GM23338 (cell line): ENCODE measurements at regions not wholly inside any gene's neighbourhood (a gene's known extent, or its start where the extent isn't known, plus 50 kb on each side); places are given as distances from the start of the nearest gene placed in this dataset.

Experiments used
- ATAC-seq: fragments of 200-7000 bp; cut with Tn5 transposase; 3 replicates; pipeline ENCODE4 v1.9.1; 2020
- DNase-seq: peaks from one replicate; pipeline ENCODE4 v3.0.0-alpha.2; 2015; ENCODE audit warnings: low spot score
- H2AFZ ChIP-seq: fragments of 200-600 bp; sonication (generic); 2 replicates; pipeline ENCODE4 v1.8.0; 2016; ENCODE audit warnings: antibody characterized with exemption, mild to moderate bottlenecking, moderate library complexity
- H3F3A ChIP-seq: fragments of 200-600 bp; sonication (generic); replicated peaks from 2 replicates; pipeline ENCODE4 v1.8.0; 2017; ENCODE audit warnings: antibody characterized with exemption, mixed run types, low read depth
- H3K27ac ChIP-seq: fragments of 200-600 bp; sonication (generic); 2 replicates; pipeline ENCODE4 v1.6.1; 2016; ENCODE audit warnings: low read depth
- H3K27me3 ChIP-seq: fragments of 200-600 bp; sonication (generic); 2 replicates; pipeline ENCODE4 v1.8.0; 2016; ENCODE audit warnings: mild to moderate bottlenecking, mixed run types, moderate library complexity; ENCODE audit not compliant: insufficient read depth
- H3K36me3 ChIP-seq: fragments of 200-600 bp; sonication (generic); 2 replicates; pipeline ENCODE4 v1.8.0; 2016; ENCODE audit warnings: mild to moderate bottlenecking; ENCODE audit not compliant: insufficient read depth
- H3K4me1 ChIP-seq: fragments of 200-600 bp; sonication (generic); 2 replicates; pipeline ENCODE4 v1.8.0; 2016; ENCODE audit warnings: mild to moderate bottlenecking, moderate library complexity; ENCODE audit not compliant: insufficient read depth
- H3K4me2 ChIP-seq: fragments of 200-600 bp; sonication (generic); 2 replicates; pipeline ENCODE4 v1.7.1; 2017; ENCODE audit warnings: mixed run types
- H3K4me3 ChIP-seq: fragments of 200-600 bp; sonication (generic); 2 replicates; pipeline ENCODE4 v1.6.1; 2016; ENCODE audit warnings: mixed run types
- H3K79me2 ChIP-seq: fragments of 200-600 bp; sonication (generic); replicated peaks from 2 replicates; pipeline ENCODE4 v1.8.0; 2017; ENCODE audit warnings: mild to moderate bottlenecking; ENCODE audit not compliant: insufficient read depth
- H3K9me2 ChIP-seq: fragments of 200-600 bp; sonication (generic); 2 replicates; pipeline ENCODE4 v1.8.0; 2017; ENCODE audit not compliant: insufficient read depth
- H4K20me1 ChIP-seq: fragments of 200-600 bp; sonication (generic); replicated peaks from 2 replicates; pipeline ENCODE4 v1.8.0; 2017; ENCODE audit warnings: mild to moderate bottlenecking; ENCODE audit not compliant: insufficient read depth
- H3K27ac Mint-ChIP-seq: 2 replicates; pipeline ENCODE4 v1.8.0; 2020; ENCODE audit warnings: inconsistent platforms, mild to moderate bottlenecking, moderate library complexity, mixed read lengths
- H3K27me3 Mint-ChIP-seq: 3 replicates; pipeline ENCODE4 v1.8.0; 2022; ENCODE audit warnings: low read depth, mild to moderate bottlenecking, moderate library complexity, mixed read lengths, inconsistent platforms; ENCODE audit not compliant: insufficient read depth, poor library complexity
- H3K36me3 Mint-ChIP-seq: 3 replicates; pipeline ENCODE4 v1.8.0; 2021; ENCODE audit warnings: low read depth, mild to moderate bottlenecking, inconsistent platforms, moderate library complexity, mixed read lengths
- H3K4me1 Mint-ChIP-seq: 3 replicates; pipeline ENCODE4 v1.8.0; 2020; ENCODE audit warnings: mild to moderate bottlenecking, inconsistent platforms, mixed read lengths
- H3K4me3 Mint-ChIP-seq: 3 replicates; pipeline ENCODE4 v1.8.0; 2021; ENCODE audit warnings: moderate library complexity, mild to moderate bottlenecking, inconsistent platforms, mixed read lengths
- H3K9me3 Mint-ChIP-seq: 3 replicates; pipeline ENCODE4 v1.8.0; 2020; ENCODE audit warnings: moderate library complexity, mild to moderate bottlenecking, inconsistent platforms, mixed read lengths
- CREB1 ChIP-seq: fragments of 250-450 bp; sonication (Bioruptor Pico); IDR thresholded peaks from 2 replicates; pipeline ENCODE4 v1.5.0; 2020; ENCODE audit warnings: low read depth, mild to moderate bottlenecking, moderate library complexity
- EZH2 ChIP-seq: fragments of 200-600 bp; sonication (generic); IDR thresholded peaks from one replicate; pipeline ENCODE4 v1.8.0; 2017; ENCODE audit warnings: antibody characterized with exemption, mild to moderate bottlenecking, low read depth; ENCODE audit not compliant: unreplicated experiment
- JUNB ChIP-seq: IDR thresholded peaks from one replicate; pipeline ENCODE4 v1.6.1; 2016; ENCODE audit warnings: antibody characterized with exemption; ENCODE audit not compliant: unreplicated experiment
- NANOG ChIP-seq: IDR thresholded peaks from 2 replicates; pipeline ENCODE4 v1.6.1; 2016; ENCODE audit warnings: antibody characterized with exemption, borderline replicate concordance
- POLR2AphosphoS5 ChIP-seq: IDR thresholded peaks from 2 replicates; pipeline ENCODE4 v1.6.1; 2016; ENCODE audit warnings: antibody characterized with exemption, low read depth
- STAT1 ChIP-seq: IDR thresholded peaks from one replicate; pipeline ENCODE4 v1.6.1; 2016; ENCODE audit warnings: antibody characterized with exemption; ENCODE audit not compliant: unreplicated experiment
- ZNF331 ChIP-seq: fragments of 250-450 bp; sonication (Bioruptor Pico); IDR thresholded peaks from 2 replicates; pipeline ENCODE4 v1.5.0; 2020; ENCODE audit warnings: low read depth, mild to moderate bottlenecking, moderate library complexity
- TF ChIP-seq, protein P1 (sequence below): IDR thresholded peaks from 2 replicates; pipeline ENCODE4 v1.6.1; 2016; ENCODE audit warnings: antibody characterized with exemption
- TF ChIP-seq, protein P2 (sequence below): IDR thresholded peaks from one replicate; pipeline ENCODE4 v1.6.1; 2018; ENCODE audit warnings: antibody characterized with exemption; ENCODE audit not compliant: unreplicated experiment
- TF ChIP-seq, protein P3 (sequence below), 2 experiments: fragments of 200-600 bp in 1 of 2; sonication (generic) in 1 of 2; conservative IDR thresholded peaks; 2 replicates each; pipeline versions ENCODE4 v1.5.1 to v1.6.1; 2016 to 2017; ENCODE audit warnings: antibody characterized with exemption in 2 of 2, low read depth in 2 of 2, mild to moderate bottlenecking in 2 of 2, moderate library complexity in 1 of 2
- TF ChIP-seq, protein P4 (sequence below): fragments of 250-450 bp; sonication (Bioruptor Pico); IDR thresholded peaks from 2 replicates; pipeline ENCODE4 v1.5.0; 2020; ENCODE audit warnings: mild to moderate bottlenecking, moderate library complexity

DNA sequence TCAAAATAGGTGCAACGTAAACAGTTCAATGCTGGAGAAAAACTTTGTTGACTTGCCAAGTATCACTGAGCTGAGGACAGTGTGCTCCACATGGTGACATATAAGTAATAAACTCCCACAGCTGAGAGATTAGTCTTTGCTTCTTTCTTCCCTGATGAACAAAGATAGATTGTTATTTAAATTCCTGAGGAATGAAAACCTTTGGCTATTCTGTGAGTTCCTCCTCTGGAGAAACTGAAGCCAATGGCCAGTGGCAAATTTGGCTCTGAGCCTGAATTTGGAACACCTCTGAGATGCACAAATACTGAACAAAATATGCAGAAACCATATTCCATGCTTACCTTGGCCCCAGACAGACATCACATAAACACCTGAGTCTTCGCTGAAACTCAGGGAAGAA lies 63.3 kb downstream of the RPL22L1 start (continued):
- TF ChIP-seq JUNB = no peak
- TF ChIP-seq, protein P1, sequence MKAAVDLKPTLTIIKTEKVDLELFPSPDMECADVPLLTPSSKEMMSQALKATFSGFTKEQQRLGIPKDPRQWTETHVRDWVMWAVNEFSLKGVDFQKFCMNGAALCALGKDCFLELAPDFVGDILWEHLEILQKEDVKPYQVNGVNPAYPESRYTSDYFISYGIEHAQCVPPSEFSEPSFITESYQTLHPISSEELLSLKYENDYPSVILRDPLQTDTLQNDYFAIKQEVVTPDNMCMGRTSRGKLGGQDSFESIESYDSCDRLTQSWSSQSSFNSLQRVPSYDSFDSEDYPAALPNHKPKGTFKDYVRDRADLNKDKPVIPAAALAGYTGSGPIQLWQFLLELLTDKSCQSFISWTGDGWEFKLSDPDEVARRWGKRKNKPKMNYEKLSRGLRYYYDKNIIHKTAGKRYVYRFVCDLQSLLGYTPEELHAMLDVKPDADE = no peak
- no peak for TF ChIP-seq CREB1 (CRISPR knock-in tag)
- no peak for TF ChIP-seq EZH2
- no peak for TF ChIP-seq POLR2AphosphoS5
- no peak for TF ChIP-seq STAT1

DNA sequence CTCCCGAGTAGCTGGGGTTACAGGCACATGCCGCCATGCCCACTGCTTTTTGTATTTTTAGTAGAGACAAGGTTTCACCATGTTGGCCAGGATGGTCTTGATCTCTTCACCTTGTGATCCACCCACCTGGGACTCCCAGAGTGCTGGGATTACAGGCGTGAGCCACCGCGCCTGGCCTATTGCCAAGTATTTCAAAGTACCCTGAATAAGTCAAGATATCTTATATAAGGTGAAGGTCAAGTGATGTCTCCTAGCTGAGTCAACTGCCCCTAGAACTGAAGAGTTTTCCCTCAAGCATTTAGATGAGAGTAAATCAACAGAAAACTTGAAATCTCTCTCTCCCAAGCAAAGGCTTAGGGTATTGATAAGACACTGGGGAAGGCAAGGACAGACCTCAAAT lies 63.9 kb downstream of the RPL22L1 start:
- no peak overlapping the region for H3K27ac Mint-ChIP-seq
- Histone ChIP-seq H3K79me2 (no peaks in the 10 kb centered on the region), H3K4me1 (peaks cover 14% of the 10 kb centered on the region; the same call in 1 of the 2 replicates), H3K4me2 (no peak overlapping the region), H4K20me1 (no peaks in the 10 kb centered on the region), H3K27me3 (no peaks in the 10 kb centered on the region), H2AFZ (no peak overlapping the region), H3K36me3 (no peaks in the 10 kb centered on the region), H3K9me2 (no peaks in the 10 kb centered on the region; the same call in 1 of the 2 replicates), H3F3A (no peaks in the 10 kb centered on the region), H3K27ac (no peak overlapping the region), H3K4me3 (no peak overlapping the region)
- H3K4me3 Mint-ChIP-seq = no peak overlapping the region
- ATAC-seq (no peak), DNase-seq (no peak)
- no peaks in the 10 kb centered on the region; the same call in 2 of the 3 replicates for H3K36me3 Mint-ChIP-seq
- no peak for TF ChIP-seq CREB1 (CRISPR knock-in tag)
- TF ChIP-seq, protein P2, sequence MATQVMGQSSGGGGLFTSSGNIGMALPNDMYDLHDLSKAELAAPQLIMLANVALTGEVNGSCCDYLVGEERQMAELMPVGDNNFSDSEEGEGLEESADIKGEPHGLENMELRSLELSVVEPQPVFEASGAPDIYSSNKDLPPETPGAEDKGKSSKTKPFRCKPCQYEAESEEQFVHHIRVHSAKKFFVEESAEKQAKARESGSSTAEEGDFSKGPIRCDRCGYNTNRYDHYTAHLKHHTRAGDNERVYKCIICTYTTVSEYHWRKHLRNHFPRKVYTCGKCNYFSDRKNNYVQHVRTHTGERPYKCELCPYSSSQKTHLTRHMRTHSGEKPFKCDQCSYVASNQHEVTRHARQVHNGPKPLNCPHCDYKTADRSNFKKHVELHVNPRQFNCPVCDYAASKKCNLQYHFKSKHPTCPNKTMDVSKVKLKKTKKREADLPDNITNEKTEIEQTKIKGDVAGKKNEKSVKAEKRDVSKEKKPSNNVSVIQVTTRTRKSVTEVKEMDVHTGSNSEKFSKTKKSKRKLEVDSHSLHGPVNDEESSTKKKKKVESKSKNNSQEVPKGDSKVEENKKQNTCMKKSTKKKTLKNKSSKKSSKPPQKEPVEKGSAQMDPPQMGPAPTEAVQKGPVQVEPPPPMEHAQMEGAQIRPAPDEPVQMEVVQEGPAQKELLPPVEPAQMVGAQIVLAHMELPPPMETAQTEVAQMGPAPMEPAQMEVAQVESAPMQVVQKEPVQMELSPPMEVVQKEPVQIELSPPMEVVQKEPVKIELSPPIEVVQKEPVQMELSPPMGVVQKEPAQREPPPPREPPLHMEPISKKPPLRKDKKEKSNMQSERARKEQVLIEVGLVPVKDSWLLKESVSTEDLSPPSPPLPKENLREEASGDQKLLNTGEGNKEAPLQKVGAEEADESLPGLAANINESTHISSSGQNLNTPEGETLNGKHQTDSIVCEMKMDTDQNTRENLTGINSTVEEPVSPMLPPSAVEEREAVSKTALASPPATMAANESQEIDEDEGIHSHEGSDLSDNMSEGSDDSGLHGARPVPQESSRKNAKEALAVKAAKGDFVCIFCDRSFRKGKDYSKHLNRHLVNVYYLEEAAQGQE = no peak
- TF ChIP-seq, protein P3, sequence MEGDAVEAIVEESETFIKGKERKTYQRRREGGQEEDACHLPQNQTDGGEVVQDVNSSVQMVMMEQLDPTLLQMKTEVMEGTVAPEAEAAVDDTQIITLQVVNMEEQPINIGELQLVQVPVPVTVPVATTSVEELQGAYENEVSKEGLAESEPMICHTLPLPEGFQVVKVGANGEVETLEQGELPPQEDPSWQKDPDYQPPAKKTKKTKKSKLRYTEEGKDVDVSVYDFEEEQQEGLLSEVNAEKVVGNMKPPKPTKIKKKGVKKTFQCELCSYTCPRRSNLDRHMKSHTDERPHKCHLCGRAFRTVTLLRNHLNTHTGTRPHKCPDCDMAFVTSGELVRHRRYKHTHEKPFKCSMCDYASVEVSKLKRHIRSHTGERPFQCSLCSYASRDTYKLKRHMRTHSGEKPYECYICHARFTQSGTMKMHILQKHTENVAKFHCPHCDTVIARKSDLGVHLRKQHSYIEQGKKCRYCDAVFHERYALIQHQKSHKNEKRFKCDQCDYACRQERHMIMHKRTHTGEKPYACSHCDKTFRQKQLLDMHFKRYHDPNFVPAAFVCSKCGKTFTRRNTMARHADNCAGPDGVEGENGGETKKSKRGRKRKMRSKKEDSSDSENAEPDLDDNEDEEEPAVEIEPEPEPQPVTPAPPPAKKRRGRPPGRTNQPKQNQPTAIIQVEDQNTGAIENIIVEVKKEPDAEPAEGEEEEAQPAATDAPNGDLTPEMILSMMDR (conservative IDR thresholded peaks at IDR 0.05; ENCODE audit: low read depth in 2 of 2) = no peak
- no peak for TF ChIP-seq NANOG
- no peak for TF ChIP-seq STAT1
- TF ChIP-seq ZNF331 (CRISPR knock-in tag) = no peak
- TF ChIP-seq, protein P4, sequence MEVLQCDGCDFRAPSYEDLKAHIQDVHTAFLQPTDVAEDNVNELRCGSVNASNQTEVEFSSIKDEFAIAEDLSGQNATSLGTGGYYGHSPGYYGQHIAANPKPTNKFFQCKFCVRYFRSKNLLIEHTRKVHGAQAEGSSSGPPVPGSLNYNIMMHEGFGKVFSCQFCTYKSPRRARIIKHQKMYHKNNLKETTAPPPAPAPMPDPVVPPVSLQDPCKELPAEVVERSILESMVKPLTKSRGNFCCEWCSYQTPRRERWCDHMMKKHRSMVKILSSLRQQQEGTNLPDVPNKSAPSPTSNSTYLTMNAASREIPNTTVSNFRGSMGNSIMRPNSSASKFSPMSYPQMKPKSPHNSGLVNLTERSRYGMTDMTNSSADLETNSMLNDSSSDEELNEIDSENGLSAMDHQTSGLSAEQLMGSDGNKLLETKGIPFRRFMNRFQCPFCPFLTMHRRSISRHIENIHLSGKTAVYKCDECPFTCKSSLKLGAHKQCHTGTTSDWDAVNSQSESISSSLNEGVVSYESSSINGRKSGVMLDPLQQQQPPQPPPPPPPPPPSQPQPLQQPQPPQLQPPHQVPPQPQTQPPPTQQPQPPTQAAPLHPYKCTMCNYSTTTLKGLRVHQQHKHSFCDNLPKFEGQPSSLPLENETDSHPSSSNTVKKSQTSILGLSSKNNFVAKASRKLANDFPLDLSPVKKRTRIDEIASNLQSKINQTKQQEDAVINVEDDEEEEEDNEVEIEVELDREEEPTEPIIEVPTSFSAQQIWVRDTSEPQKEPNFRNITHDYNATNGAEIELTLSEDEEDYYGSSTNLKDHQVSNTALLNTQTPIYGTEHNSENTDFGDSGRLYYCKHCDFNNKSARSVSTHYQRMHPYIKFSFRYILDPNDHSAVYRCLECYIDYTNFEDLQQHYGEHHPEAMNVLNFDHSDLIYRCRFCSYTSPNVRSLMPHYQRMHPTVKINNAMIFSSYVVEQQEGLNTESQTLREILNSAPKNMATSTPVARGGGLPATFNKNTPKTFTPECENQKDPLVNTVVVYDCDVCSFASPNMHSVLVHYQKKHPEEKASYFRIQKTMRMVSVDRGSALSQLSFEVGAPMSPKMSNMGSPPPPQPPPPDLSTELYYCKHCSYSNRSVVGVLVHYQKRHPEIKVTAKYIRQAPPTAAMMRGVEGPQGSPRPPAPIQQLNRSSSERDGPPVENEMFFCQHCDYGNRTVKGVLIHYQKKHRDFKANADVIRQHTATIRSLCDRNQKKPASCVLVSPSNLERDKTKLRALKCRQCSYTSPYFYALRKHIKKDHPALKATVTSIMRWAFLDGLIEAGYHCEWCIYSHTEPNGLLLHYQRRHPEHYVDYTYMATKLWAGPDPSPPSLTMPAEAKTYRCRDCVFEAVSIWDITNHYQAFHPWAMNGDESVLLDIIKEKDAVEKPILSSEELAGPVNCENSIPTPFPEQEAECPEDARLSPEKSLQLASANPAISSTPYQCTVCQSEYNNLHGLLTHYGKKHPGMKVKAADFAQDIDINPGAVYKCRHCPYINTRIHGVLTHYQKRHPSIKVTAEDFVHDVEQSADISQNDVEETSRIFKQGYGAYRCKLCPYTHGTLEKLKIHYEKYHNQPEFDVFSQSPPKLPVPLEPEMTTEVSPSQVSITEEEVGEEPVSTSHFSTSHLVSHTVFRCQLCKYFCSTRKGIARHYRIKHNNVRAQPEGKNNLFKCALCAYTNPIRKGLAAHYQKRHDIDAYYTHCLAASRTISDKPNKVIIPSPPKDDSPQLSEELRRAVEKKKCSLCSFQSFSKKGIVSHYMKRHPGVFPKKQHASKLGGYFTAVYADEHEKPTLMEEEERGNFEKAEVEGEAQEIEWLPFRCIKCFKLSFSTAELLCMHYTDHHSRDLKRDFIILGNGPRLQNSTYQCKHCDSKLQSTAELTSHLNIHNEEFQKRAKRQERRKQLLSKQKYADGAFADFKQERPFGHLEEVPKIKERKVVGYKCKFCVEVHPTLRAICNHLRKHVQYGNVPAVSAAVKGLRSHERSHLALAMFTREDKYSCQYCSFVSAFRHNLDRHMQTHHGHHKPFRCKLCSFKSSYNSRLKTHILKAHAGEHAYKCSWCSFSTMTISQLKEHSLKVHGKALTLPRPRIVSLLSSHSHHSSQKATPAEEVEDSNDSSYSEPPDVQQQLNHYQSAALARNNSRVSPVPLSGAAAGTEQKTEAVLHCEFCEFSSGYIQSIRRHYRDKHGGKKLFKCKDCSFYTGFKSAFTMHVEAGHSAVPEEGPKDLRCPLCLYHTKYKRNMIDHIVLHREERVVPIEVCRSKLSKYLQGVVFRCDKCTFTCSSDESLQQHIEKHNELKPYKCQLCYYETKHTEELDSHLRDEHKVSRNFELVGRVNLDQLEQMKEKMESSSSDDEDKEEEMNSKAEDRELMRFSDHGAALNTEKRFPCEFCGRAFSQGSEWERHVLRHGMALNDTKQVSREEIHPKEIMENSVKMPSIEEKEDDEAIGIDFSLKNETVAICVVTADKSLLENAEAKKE = no peak
- H3K9me3 Mint-ChIP-seq = peaks cover 7% of the 10 kb centered on the region; the same call in 1 of the 3 replicates
- peaks cover 2% of the 10 kb centered on the region for H3K27me3 Mint-ChIP-seq
- H3K4me1 Mint-ChIP-seq = peaks cover 11% of the 10 kb centered on the region; the same call in 2 of the 3 replicates
